ENCODE measurements at regions not wholly inside any gene's neighbourhood (a gene's known extent, or its start where the extent isn't known, plus 50 kb on each side); places are given as distances from the start of the nearest gene placed in this dataset.

- H3K27ac Mint-ChIP-seq, result no peak overlapping the region
Observed at GRCh38 chr7:46751471-46751870, 830.4 kb upstream of the IGFBP3 start.

GRCh38 chr7:46750321-46750865 is 829.3 kb upstream of the IGFBP3 start:
- Histone ChIP-seq H3K27me3 (no peaks in the 10 kb centered on the region), H3K4me3 (no peak overlapping the region), H3K27ac (no peak overlapping the region), H3K79me2 (ENCODE audit: low read depth) (no peaks in the 10 kb centered on the region), H3K9me3 (ENCODE audit: low read depth) (no peaks in the 10 kb centered on the region), H4K20me1 (ENCODE audit: low read depth) (no peaks in the 10 kb centered on the region), H3K9ac (no peak overlapping the region), H2AFZ (replicated peaks) (no peak overlapping the region), H3K4me2 (no peak overlapping the region), H3K36me3 (no peaks in the 10 kb centered on the region), H3F3A (ENCODE audit: low read depth) (no peaks in the 10 kb centered on the region), H3K4me1 (no peaks in the 10 kb centered on the region)
- TF ChIP-seq EZH2 (IDR thresholded peaks at IDR 0.05) (no peak), EZH2phosphoT487 (IDR thresholded peaks at IDR 0.05) (no peak), CTCF (IDR thresholded peaks at IDR 0.05) (no peak)
- Mint-ChIP-seq H3K9me3 (no peaks in the 10 kb centered on the region), H3K36me3 (no peaks in the 10 kb centered on the region), H3K27ac (no peak overlapping the region), H3K4me1 (no peaks in the 10 kb centered on the region), H3K27me3 (ENCODE audit: insufficient read depth, low read depth) (no peaks in the 10 kb centered on the region), H3K4me3 (no peak overlapping the region)
- DNase-seq (ENCODE audit: low spot score), result no peak

More at GRCh38 chr7:46751471-46751870, 830.4 kb upstream of the IGFBP3 start:
- H3K4me1 ChIP-seq, result no peaks in the 10 kb centered on the region
- no peak overlapping the region for H3K27ac ChIP-seq
- Mint-ChIP-seq H3K9me3 (no peaks in the 10 kb centered on the region), H3K27me3 (ENCODE audit: insufficient read depth, low read depth) (no peaks in the 10 kb centered on the region), H3K4me3 (no peak overlapping the region), H3K36me3 (no peaks in the 10 kb centered on the region), H3K4me1 (no peaks in the 10 kb centered on the region)
- no peak overlapping the region for H2AFZ ChIP-seq (replicated peaks)
- no peaks in the 10 kb centered on the region for H3K79me2 ChIP-seq (ENCODE audit: low read depth)
- no peak overlapping the region for H3K4me2 ChIP-seq
- H3K9ac ChIP-seq, result no peak overlapping the region
- no peaks in the 10 kb centered on the region for H4K20me1 ChIP-seq (ENCODE audit: low read depth)
- DNase-seq (ENCODE audit: low spot score), result no peak
- TF ChIP-seq EZH2 (IDR thresholded peaks at IDR 0.05), result no peak
- no peak for TF ChIP-seq EZH2phosphoT487 (IDR thresholded peaks at IDR 0.05)
- no peak for TF ChIP-seq CTCF (IDR thresholded peaks at IDR 0.05)
- no peaks in the 10 kb centered on the region for H3K36me3 ChIP-seq
- H3K27me3 ChIP-seq, result no peaks in the 10 kb centered on the region
- no peaks in the 10 kb centered on the region for H3K9me3 ChIP-seq (ENCODE audit: low read depth)
- H3K4me3 ChIP-seq, result no peak overlapping the region
- H3F3A ChIP-seq (ENCODE audit: low read depth), result no peaks in the 10 kb centered on the region

- H3K9me3 ChIP-seq (ENCODE audit: low read depth), result no peaks in the 10 kb centered on the region
- no peak overlapping the region for H3K27ac ChIP-seq
- no peak overlapping the region for H3K9ac ChIP-seq
- no peaks in the 10 kb centered on the region for H3K36me3 Mint-ChIP-seq
- H3K27me3 Mint-ChIP-seq (ENCODE audit: insufficient read depth, low read depth), result no peaks in the 10 kb centered on the region
- no peak overlapping the region for H3K4me2 ChIP-seq
- no peaks in the 10 kb centered on the region for H3K4me1 Mint-ChIP-seq
- H3K36me3 ChIP-seq, result no peaks in the 10 kb centered on the region
- no peaks in the 10 kb centered on the region for H3F3A ChIP-seq (ENCODE audit: low read depth)
- H3K4me1 ChIP-seq, result no peaks in the 10 kb centered on the region
- no peaks in the 10 kb centered on the region for H3K27me3 ChIP-seq
- H3K9me3 Mint-ChIP-seq, result no peaks in the 10 kb centered on the region
- H3K4me3 ChIP-seq, result no peak overlapping the region
- no peaks in the 10 kb centered on the region for H4K20me1 ChIP-seq (ENCODE audit: low read depth)
- no peaks in the 10 kb centered on the region for H3K79me2 ChIP-seq (ENCODE audit: low read depth)
- H3K4me3 Mint-ChIP-seq, result no peak overlapping the region
- DNase-seq (ENCODE audit: low spot score), result no peak
- no peak overlapping the region for H3K27ac Mint-ChIP-seq
- no peak overlapping the region for H2AFZ ChIP-seq (replicated peaks)
- TF ChIP-seq CTCF (IDR thresholded peaks at IDR 0.05) (no peak), EZH2phosphoT487 (IDR thresholded peaks at IDR 0.05) (no peak), EZH2 (IDR thresholded peaks at IDR 0.05) (no peak)
Observed at GRCh38 chr7:46747869-46748576, 827.0 kb upstream of the IGFBP3 start.
